GM18909 (cell line): ENCODE measurements at regions not wholly inside any gene's neighbourhood (a gene's known extent, or its start where the extent isn't known, plus 50 kb on each side); places are given as distances from the start of the nearest gene placed in this dataset.
"Not testable (repeated sequence)": the region's sequence is repeated elsewhere in the genome, so short reads cannot be mapped to it uniquely, and the experiment has no call there.

Source experiments
- ATAC-seq: cut with Tn5 transposase; IDR thresholded peaks from one replicate; pipeline ENCODE4 v1.9.1; 2021; ENCODE audit warnings: mild to moderate bottlenecking; ENCODE audit not compliant: unreplicated experiment, poor library complexity

DNA sequence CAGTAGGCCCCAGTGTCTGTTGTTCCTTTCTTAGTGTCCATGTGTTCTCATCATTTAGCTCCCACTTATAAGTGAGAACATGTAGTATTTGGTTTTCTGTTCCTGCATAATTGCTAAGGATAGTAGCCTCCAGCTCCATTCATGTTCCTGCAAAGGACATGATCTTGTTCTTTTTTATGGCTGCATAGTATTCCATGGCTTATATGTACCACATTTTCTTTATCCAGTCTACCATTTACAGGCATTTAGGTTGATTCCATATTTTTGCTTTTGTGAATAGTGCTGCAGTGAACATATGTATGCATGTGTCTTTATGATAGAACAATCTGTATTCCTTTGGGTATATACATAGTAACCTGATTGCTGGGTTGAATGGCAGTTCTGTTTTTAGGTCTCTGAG lies 134.4 kb upstream of the MON1B start:
- ATAC-seq, result not testable (repeated sequence)

DNA sequence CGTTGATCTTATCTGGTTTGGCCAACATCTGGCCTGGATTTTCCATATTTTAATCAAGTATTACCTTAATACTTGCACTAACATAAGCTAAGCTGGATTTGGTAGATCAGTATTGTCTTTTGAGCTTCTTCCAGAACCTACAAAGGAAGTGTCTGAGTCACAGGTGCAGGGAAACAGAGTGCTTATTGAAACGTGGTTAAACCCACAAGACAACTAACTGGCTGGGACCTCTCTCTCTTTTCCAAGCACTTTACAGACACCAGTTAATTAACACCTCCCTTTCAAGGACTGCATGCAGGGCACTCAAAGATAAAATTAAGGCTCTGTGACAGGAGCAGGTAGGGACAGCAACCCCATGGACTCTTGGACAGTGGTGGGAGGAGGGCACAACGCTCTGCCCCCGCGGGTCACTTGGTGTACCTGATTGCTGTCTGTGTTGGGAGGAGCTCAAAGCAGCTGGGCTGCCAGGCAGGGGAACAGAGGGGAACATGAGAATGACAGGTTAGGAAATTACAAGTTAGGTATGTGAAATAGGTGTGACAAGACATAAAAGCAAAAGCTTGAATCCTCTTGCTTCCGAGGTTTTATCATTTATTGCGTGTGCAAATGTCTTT lies 133.7 kb upstream of the MON1B start:
- no peak for ATAC-seq

DNA sequence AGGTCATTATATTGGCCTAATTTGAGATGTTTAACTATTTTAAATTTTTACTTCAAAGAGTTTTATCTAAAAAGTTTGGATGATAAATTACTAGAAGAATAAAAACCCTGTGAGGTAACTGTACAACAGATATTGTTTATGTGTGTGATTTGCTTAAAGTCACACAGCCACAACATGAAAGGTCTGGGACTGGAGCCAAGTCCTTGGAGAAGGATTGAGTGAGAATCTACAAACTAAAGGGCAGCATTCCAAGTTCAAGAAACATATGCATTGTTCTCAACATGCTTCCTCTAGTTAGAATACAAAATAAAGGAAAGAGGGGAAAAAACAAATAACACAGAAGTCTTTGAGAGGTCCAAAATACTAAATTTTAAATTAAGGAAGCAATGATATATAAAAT lies 131.5 kb upstream of the MON1B start:
- ATAC-seq, result no peak

DNA sequence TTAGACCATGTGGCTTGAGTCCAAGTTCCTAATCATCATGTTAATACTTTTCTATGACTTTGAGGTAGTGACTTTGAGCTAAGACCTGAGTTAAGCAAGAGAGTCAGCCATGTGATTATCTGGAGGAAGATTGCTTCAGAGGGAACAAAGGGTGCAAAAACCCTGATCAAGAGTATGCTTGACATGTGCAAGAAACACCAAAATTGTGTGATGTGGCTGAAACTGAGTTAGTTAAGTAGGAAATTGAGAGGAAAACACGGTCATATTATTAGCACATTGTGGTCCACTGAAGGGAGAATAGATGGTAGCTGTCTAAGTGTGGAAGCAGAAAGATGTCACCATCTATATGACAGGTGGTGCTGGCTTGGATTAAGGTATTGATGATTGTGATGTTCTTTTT lies 130.4 kb upstream of the MON1B start:
- ATAC-seq, result no peak

DNA sequence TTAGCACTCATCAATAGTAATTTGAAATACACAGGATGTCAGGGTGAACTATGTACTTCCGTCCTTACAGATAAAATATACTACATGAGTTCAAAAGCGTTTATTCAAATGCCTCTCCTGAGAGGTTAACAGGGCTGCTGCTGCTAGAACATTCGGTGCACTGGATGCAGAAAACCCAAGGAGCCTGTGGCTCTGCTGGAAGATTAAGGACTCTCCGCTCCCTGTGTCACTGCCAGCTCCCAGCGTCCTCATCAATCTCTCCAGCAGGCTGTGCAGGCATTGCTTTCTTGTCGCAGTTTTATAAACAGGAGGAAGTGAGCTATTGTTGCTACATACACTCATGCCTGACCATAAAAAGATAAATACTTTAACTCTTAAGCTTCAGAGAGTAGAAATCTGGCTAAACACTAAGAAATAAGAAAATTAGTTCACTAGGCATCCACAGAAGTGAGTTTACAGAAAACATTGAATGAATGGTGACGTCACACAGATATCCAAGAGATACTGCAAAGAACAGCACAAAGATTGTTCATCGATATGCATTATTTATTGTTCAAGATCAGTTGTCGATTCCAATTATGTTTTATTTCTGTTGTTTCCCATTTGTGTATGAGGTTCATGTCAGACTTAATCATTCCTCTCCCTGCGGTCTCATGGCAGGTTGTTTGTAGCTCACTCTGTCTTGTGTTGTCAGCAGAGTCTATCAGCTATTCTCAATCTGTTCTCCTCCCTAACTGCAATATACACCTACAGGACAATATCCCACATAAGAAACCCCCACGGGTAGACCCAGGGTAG lies 127.9 kb upstream of the MON1B start:
- ATAC-seq, result no peak

DNA sequence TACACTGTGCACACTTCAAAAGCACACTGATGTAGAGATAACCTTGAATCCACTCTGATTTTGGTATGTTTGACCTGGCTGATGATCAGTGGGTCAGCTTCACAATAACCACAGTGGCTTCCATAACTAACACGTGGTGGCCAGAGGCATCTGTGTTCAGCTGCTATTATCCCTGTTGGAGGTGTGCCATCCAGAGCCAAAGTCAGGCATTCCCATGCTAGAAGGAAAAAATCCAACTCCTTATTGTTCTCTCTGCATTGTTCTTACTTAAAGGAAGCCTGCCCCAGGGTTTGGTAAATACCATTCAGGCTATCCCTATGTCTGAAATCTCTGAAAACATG lies 127.3 kb upstream of the MON1B start:
- ATAC-seq, result no peak

DNA sequence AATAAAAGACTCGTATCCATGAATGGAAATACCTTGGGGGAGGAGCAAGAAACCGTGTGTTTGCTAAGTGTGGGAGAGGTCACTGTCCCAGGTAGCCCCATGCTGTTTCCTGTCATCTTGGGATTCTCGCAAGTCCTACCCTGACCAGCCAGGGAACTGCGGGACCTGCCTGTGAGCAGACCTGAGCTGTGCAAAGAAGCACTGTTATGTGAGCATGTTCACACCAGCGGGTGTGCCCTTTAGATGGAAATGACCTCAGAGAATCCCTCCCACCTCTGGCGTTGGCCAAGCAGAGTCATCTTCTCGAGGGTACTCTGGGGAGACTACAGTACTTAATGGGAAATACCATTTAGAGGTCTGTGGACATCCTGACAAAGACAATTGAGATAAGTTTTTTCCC lies 127.0 kb upstream of the MON1B start:
- ATAC-seq, result no peak

DNA sequence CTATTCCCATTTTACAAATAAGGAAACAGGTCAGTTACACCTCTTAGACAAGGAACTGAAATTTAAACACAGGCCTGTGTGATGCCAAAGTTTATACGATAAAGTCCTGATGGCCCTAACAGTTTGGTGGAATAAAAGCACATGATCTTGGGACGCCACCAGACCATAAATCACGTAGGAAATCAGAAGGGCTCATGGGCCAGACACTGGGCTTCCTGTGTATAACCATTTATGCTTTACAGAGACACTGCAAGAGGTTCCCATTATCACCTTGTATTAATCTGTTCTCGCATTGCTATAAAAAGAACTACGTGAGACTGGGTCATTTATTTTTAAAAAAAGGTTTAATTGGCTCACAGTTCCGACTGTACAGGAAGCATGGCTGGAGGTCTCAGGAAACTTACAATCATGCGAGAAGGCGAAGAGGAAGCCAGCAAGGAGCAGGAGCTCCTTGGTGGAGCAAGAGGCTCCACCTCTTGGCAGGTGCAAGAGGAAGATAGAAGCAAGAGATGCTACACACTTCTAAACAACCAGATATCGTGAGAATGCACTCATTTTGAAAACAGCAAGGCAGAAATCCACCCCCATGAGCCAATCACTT lies 124.0 kb upstream of the MON1B start:
- ATAC-seq, result no peak

DNA sequence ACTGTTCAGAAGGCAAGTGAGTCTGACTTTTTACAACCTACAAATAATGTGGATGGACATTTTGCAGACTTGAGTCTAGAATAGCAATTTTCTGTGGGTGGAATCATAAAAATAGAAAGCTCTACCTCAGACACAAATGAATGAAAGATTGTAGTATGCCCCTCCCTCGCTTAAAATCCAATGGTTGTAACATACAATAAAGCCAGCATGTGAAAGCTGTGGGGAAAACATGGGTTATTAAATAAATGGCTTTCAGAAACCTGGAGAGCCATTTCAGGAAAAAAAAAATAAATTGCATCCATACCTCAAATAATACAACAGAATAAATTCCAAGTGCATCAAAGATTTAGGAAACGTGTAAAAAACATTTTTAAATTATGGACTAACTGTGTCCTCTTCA lies 123.1 kb upstream of the MON1B start:
- no peak for ATAC-seq

DNA sequence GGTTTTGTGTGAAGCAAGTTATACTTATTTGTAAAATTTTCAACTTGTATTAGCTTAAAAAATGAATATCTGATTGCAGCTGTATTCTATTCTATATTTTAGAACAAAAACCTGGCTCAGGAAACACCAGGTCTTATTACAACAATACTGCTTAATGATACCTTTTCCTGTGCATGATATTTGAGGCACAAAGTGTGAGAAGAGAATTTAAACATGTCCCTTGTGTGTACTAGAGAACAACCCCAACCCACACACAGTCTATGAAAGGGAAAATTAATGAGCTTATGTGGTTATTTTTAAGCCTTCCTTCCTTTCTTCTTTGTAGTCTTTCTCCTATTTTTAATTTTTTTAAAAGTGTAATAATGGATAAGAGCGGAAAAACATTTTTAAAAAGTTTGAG lies 122.6 kb upstream of the MON1B start:
- ATAC-seq, result no peak

DNA sequence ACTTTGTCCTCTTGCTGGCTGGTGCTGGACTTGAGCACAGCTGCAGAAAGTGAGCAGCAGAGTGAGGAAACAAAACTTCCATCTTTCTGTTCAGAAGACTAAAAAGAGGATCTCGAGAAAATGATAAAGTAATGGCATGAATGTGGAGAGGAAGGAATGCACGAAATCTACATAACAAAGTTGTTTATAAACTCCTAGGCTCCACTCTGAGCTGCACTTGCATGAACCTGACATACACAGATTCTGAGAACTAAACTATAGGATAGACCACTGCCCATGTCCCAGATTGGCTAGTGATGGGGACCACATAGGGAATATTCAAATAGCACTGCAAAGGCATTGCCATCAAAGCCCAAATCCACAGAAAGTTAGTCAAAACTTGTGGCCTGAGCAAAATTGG lies 121.1 kb upstream of the MON1B start:
- no peak for ATAC-seq

DNA sequence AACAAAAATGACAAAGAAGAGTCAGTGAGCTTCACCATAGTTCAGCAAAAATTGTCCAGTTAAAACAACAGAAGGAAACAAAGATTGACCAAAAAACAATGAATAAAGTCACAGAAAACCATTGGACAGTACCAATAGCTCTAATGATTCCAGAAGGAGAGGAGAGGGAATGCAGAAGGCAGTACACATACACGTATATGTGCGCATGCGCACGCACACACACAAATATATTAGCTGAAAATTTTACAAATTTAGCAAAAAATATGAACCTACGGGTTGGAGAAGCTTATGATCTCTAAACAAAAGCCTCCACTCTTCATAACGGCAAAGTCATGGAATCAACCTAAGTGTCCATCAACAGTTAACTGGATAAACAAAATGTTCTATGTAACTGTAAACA lies 120.3 kb upstream of the MON1B start:
- ATAC-seq, result no peak

DNA sequence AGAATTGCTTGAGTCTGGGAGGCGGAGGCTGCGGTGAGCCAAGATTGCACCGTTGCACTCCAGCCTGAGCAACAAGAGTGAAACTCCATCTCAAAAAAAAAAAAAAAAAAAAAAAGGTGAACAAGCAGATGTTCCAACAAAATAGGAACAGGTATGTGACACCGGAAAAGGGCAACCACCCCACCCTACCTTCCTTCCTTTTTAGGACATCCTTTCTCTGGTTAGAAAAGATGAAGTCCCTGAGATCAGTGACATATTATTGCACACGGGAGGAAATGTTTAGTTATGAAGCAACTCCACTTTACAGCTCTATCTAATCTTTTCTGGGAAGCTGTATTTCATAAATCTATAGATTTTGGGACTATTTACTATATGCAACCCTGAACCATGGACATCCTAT lies 114.2 kb upstream of the MON1B start:
- ATAC-seq, result no peak

DNA sequence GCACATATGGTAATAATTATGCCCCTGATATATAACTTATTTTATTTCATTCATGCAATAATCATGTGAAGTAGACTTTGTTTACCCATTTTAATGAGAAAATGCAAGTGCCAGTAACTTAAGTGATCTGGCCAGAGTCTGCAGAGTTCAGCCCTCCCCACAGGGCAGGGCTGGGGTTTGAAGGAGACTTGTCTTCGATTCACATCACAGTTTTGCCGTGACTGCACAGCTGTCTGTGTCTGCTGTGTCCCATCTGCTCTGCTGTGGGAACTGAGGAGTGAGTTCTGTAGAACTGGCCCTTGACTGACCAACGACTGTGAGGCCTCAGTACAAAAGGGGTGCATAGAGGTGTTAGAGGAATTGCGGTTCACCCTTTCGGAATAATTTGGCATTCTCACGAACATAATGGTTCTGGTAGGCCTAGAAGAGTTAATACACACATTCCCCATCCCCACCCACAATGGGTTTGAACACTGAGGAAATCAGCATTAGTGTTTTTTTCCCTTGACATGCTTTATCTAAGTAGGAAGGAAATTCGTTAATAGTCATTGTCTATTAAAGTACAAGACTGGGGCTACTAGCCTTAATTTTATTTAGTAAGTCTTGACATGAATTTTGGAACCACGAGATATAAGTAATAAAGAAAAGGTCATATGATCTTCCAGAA lies 113.6 kb upstream of the MON1B start:
- ATAC-seq, result no peak

DNA sequence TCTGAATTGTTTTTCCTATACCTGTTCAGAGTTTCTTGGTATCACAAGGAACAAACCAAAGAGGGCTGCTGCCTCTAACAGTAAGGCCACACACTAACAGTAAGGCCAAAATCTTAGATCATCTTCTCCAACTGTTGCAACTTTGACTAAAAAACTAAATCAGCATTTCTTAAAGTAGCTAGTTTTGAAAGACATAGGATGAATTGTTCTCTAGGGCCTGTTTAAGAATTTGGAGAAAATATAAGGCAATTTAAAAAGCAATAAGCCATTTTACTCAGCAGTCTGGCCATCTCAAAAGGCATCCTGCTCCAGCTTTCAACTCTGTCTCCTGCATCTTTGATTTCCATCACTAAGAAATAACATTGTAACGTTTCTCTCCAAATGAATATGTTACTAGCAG lies 105.0 kb upstream of the MON1B start:
- no peak for ATAC-seq

DNA sequence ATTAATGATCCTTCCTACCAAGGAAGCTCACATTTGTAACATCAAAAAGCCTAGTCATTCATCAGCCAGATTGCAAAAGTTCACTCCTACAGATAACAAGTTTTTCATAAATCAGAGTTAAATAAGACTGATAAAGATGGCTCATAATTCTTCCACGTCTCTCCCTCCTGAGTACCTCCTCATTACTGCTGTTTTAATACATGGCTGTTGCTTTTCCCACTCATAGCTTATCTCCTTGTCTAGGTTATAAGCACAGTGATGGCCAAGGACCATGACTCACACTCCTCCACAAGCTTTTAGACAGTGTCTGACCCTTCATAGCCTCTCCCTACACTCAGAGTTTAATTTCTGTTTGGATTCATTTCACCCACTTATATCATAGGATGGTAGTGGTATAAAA lies 100.9 kb upstream of the MON1B start:
- no peak for ATAC-seq

DNA sequence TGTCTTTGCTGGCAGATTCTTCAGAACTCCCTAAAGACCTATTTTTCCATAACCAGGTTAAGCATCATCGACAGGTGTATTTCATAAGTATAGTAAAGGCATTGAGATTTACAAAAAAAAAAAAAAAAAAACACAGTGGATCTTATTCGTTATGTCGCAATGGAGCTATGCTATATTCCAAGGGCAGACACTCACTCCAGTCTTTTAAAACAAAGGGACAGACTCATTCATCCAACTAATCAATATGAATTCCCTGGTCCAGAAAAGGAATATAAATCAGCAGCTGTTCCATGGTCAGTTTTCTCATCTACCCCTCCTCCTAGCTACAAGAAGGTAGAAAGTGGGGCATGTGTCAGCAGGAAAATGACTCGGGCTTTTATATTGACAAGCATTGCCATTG lies 97.7 kb upstream of the MON1B start:
- no peak for ATAC-seq

DNA sequence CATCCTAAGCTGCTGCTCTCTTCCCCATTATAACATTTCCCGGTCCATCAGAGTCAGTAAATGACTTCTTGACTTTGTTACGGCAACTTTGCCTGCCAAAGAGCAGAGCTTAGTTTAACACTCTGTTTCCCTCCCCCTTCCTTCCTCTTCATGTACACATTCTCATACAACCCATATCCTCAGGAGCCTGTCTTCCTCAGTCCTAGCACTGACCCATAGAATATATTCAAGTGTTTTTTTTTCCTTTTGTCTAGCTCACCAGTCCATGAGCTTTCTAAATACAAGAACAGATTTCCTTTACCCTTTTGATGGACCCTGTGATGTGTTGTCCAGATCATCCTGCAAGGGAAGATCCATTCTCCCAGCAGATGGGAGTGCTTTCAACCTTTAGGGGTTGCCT lies 97.0 kb upstream of the MON1B start:
- no peak for ATAC-seq

DNA sequence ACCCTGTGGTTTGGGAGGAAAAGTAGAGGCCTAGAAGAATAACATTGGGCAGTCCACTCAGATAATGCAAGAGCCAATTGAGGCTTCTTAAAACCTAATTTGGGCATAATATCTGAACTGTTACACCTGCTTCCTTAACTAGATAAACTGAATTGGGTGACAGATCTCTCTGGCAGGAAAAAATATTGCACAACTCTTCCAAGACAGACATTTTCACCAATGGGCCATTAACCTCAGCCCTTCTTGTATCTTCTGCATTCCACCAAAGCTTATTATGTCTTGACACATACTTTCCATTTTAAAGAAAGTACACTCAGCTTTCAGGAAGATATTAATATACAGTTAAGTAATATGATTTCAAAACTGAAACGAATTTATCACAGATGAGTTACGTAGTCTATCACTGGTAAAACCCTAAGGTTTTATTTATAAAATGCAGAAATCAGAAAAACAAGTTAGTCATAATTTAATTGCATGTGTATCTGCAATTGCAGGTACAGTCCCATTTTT lies 79.9 kb upstream of the MON1B start:
- no peak for ATAC-seq

DNA sequence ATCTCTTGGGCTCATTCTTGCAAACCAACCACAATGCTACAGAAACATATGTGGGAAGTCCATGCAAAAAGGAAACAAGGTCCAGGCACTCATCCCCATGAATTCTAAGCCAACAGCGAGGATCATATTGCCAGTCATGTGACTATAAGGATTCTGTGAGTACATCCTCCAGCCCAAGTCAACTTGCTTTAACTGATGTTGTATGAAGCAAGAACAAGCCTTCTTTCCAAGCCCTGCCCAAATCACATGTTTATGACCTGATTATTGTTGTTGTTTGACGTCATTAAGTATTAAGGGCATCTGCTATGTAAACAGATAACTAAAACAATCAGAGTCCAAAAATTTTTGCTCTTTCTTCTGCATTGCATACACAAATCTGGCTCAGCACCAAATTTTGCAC lies 78.2 kb upstream of the MON1B start:
- ATAC-seq, result no peak

DNA sequence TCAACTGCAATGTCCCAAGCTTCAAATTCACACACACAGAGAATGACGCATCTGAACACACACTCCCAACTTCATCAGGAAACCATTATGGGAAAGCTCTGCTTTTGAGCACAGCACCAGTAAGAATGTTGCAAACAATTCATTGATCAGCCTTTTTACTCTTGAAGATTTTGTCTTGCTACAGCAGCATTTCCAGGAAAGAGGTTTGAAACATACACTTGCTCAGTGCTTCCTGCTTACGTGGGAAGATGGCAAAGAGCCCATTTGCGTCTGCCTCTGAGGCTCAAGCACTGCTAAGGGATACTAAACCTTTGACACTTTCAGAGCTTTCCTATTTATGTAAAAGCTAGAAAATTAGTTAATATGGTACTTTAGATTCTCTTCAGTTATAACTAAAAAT lies 77.2 kb upstream of the MON1B start:
- ATAC-seq, result no peak
